GM12891 (cell line): ENCODE measurements at regions not wholly inside any gene's neighbourhood (a gene's known extent, or its start where the extent isn't known, plus 50 kb on each side); places are given as distances from the start of the nearest gene placed in this dataset.
"Not testable (repeated sequence)": the region's sequence is repeated elsewhere in the genome, so short reads cannot be mapped to it uniquely, and the experiment has no call there.

Experiments
- POLR2A ChIP-seq: IDR thresholded peaks from 2 replicates; pipeline ENCODE4 v1.6.1; 2011; ENCODE audit warnings: low read depth, low read length, control low read depth
- POLR2AphosphoS5 ChIP-seq: IDR thresholded peaks from 2 replicates; pipeline ENCODE4 v1.6.1; 2011; ENCODE audit warnings: low read depth, low read length, control low read depth
- POU2F2 ChIP-seq: IDR thresholded peaks from 2 replicates; pipeline ENCODE4 v1.6.1; 2011; ENCODE audit warnings: low read depth, mild to moderate bottlenecking, control low read depth, low read length, moderate library complexity
- SPI1 ChIP-seq: IDR thresholded peaks from 2 replicates; pipeline ENCODE4 v1.6.1; 2011; ENCODE audit warnings: low read depth, low read length, control low read depth
- TAF1 ChIP-seq: IDR thresholded peaks from 2 replicates; pipeline ENCODE4 v1.6.1; 2011; ENCODE audit warnings: low read depth, low read length, control low read depth

- not testable (repeated sequence) for TF ChIP-seq POLR2A, TAF1, POLR2AphosphoS5, POU2F2, SPI1
Measured at GRCh38 chr11:82182697-82183096, 551.0 kb downstream of the FAM181B start.
